Upper lobe of left lung (tissue), 4 donors: ENCODE measurements at regions not wholly inside any gene's neighbourhood (a gene's known extent, or its start where the extent isn't known, plus 50 kb on each side); places are given as distances from the start of the nearest gene placed in this dataset.

Source experiments
- CTCF ChIP-seq, 6 experiments: fragments of 450-650 bp in 4 of 6; fragments of 200-600 bp in 2 of 6; sonication (generic) in 2 of 6; IDR thresholded peaks; one replicate each; pipeline ENCODE4 v1.5.1; 2016 to 2019; ENCODE audit warnings: antibody characterized with exemption in 6 of 6
- POLR2A ChIP-seq, 4 donors: fragments of 450-650 bp; IDR thresholded peaks; one replicate each; pipeline ENCODE4 v1.5.1; 2016 to 2017; ENCODE audit warnings: antibody characterized with exemption in 4 of 4, mild to moderate bottlenecking in 2 of 4

- TF ChIP-seq CTCF (IDR thresholded peaks at IDR 0.05) (no peak), POLR2A (IDR thresholded peaks at IDR 0.05) (no peak)
Measured at GRCh38 chr6:43912116-43912577, 142.1 kb downstream of the VEGFA start.
